ENCODE measurements at regions not wholly inside any gene's neighbourhood (a gene's known extent, or its start where the extent isn't known, plus 50 kb on each side); places are given as distances from the start of the nearest gene placed in this dataset.

DNA sequence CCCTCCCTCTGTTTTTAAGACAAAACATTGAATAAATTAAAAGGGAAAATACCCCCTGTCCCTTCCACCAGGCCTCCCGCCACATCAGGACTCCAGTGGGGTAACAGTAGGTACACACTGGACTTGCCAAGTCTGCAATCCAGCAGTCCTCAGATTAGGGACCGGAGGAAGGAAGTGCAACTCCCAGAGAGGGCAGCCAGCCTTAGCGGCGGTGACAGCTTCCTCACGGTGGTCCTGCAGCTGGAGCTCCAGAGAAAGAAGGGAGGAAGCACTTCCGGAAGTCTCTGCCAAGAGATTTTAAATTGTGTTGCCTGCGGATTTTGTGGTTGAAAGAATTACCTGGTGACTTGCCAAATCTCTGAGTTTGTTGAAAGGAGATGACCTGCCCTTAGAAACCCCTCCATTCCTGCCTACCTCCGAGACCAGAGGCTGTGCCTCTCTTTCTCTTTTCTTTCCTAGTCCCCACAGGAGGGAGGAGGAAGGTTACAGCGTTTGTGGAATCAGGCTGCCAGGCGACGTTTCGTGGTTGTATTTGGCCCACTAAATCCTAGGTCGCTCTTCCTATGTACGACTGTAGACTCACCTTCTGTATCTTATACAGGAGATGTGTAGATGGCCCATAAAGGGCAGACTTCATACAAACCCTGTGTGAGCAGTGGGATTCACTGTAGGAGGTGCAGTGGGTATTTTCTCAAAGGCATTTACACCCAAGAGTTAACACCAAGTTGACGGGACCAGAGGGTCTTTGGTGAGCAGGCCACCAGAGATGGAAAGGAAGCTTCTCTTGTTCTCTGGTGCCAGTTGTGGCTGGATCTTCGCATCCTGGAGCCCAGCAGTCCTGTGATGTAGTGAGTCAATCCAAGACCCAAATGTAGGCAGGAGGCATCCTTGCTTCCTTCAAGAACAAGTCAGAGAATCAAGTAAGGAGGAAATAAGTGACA is 77.9 kb downstream of the INSIG1 start:
- intact Hi-C loops (cut with micrococcal nuclease) (no loop called here), in situ Hi-C loops (cut with MboI) (loop anchor here (25.0 kb wide), 1 partner anchor 387 kb away; no protein-coding TSS in a partner anchor)
- Histone ChIP-seq H3K27ac (ENCODE audit: extremely low read depth, low read depth, low read length) (no peak overlapping the region), H3K4me3 (no peak overlapping the region), H3K9ac (ENCODE audit: insufficient read depth in 1 of 2, low read depth in 2 of 2, low read length in 2 of 2) (no peak overlapping the region), H4K20me1 (replicated peaks; ENCODE audit: control insufficient read depth, insufficient read depth, low read length) (peaks cover 11% of the 10 kb centered on the region; the same call in 1 of the 2 replicates), H3K4me1 (replicated peaks in 1 of 2; ENCODE audit: control insufficient read depth in 2 of 2, insufficient read depth in 2 of 2, low read length in 2 of 2) (peaks cover 0 to 21% of the 10 kb centered on the region in 2 experiments; a peak in 1 of 5 replicates), H3K9me1 (ENCODE audit: control insufficient read depth, insufficient read depth, low read length) (no peaks in the 10 kb centered on the region), H2AFZ (ENCODE audit: low read depth, low read length) (no peak overlapping the region), H3K4me2 (ENCODE audit: insufficient read depth, low read length) (no peak overlapping the region), H3K79me2 (ENCODE audit: control insufficient read depth, insufficient read depth, low read length) (no peaks in the 10 kb centered on the region), H3K9me3 (replicated peaks; ENCODE audit: control insufficient read depth, insufficient read depth, low read depth, low read length) (no peaks in the 10 kb centered on the region), H3K27me3 (ENCODE audit: control insufficient read depth in 2 of 2, insufficient read depth in 2 of 2, low read length in 2 of 2) (peaks cover 69 to 83% of the 10 kb centered on the region in 2 experiments), H3K36me3 (ENCODE audit: control insufficient read depth, insufficient read depth, low read length) (no peaks in the 10 kb centered on the region)
- TF ChIP-seq, protein P1, sequence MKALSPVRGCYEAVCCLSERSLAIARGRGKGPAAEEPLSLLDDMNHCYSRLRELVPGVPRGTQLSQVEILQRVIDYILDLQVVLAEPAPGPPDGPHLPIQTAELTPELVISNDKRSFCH (CRISPR knock-in tag; IDR thresholded peaks at IDR 0.05) = no peak
- TF ChIP-seq, protein P1 (tag; IDR thresholded peaks at IDR 0.05) = no peak
- no peak for TF ChIP-seq ZNF830 (CRISPR knock-in tag; IDR thresholded peaks at IDR 0.05)
- no peak for TF ChIP-seq RFX7 (CRISPR knock-in tag; IDR thresholded peaks at IDR 0.05)
- TF ChIP-seq HDGF (IDR thresholded peaks at IDR 0.05) = no peak
- no peak for TF ChIP-seq ZNF436 (CRISPR knock-in tag; IDR thresholded peaks at IDR 0.05)
- TF ChIP-seq, protein P2, sequence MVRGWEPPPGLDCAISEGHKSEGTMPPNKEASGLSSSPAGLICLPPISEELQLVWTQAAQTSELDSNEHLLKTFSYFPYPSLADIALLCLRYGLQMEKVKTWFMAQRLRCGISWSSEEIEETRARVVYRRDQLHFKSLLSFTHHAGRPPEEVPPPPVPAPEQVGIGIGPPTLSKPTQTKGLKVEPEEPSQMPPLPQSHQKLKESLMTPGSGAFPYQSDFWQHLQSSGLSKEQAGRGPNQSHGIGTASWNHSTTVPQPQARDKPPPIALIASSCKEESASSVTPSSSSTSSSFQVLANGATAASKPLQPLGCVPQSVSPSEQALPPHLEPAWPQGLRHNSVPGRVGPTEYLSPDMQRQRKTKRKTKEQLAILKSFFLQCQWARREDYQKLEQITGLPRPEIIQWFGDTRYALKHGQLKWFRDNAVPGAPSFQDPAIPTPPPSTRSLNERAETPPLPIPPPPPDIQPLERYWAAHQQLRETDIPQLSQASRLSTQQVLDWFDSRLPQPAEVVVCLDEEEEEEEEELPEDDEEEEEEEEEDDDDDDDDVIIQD (CRISPR knock-in tag; IDR thresholded peaks at IDR 0.05) = no peak
- TF ChIP-seq, protein P3, sequence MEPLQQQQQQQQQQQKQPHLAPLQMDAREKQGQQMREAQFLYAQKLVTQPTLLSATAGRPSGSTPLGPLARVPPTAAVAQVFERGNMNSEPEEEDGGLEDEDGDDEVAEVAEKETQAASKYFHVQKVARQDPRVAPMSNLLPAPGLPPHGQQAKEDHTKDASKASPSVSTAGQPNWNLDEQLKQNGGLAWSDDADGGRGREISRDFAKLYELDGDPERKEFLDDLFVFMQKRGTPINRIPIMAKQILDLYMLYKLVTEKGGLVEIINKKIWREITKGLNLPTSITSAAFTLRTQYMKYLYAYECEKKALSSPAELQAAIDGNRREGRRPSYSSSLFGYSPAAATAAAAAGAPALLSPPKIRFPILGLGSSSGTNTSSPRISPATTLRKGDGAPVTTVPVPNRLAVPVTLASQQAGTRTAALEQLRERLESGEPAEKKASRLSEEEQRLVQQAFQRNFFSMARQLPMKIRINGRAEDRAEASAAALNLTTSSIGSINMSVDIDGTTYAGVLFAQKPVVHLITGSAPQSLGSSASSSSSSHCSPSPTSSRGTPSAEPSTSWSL (CRISPR knock-in tag; IDR thresholded peaks at IDR 0.05; ENCODE audit: borderline replicate concordance) = no peak
- FAIRE-seq (peak; percentile 6), DNase-seq (ENCODE audit: extremely low read depth in 1 of 4, low spot score in 3 of 4) (no peak), ATAC-seq (no peak)
- 3% methylated on average over 16 of the region's 16 CpGs for WGBS (ENCODE audit: insufficient coverage, low coverage, missing lambda C conversion rate)
- ChIA-PET CTCF (ENCODE audit: low intra/inter-chr PET ratio) (no interaction called here), POLR2A (interaction anchor here (0.7 kb wide), 1 partner anchor 12 kb away, joined by 4 read pairs; no protein-coding TSS in a partner anchor)
- no TSS peak for BruUV-seq (replicated peaks)

All from K562 (cell line).